Astrocyte of the cerebellum (primary cell): ENCODE measurements at regions not wholly inside any gene's neighbourhood (a gene's known extent, or its start where the extent isn't known, plus 50 kb on each side); places are given as distances from the start of the nearest gene placed in this dataset.

Experiments
- DNase-seq: peaks from one replicate; pipeline ENCODE4 v3.0.0-alpha.2; 2011; ENCODE audit warnings: low read depth
- H3K4me3 ChIP-seq: 2 replicates; pipeline ENCODE4 v1.5.1; 2011; ENCODE audit warnings: mild to moderate bottlenecking, low read depth, low read length, moderate library complexity
- in situ Hi-C: cut with HindIII; loops from 2 replicates; pipeline ENCODE4 v1.10.0; 2017; ENCODE audit warnings: low sequenced_read_pairs
- TF ChIP-seq, protein P1 (sequence below): IDR thresholded peaks from 2 replicates; pipeline ENCODE4 v1.5.1; 2012; ENCODE audit warnings: low read length, low read depth, moderate library complexity, mild to moderate bottlenecking; ENCODE audit errors: missing control alignments

DNA sequence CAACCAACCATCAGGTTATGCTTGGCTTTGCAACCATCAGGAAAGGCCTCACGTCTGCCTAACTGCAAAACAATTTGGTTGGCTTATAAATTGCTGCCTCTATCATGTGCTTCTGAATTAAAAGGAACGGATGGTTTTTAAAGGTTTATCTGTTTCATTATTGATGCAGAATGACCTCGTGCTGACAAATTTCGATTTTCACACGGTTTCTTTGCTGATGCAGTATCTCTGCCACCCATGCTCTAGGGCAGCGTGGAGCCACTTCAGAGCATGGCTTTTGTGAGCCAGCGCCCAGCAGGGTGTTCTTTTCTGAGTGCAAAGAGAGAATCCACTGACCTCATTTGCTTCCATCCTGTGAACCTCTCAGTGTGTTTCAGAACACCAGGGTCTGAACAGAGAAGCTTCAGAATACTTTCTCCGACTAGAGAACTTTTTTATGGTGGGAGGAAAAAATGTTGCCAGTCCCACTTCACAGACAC is 143.1 kb upstream of the L3MBTL4 start:
- H3K4me3 ChIP-seq, result no peak overlapping the region
- DNase-seq, result no peak
- TF ChIP-seq, protein P1, sequence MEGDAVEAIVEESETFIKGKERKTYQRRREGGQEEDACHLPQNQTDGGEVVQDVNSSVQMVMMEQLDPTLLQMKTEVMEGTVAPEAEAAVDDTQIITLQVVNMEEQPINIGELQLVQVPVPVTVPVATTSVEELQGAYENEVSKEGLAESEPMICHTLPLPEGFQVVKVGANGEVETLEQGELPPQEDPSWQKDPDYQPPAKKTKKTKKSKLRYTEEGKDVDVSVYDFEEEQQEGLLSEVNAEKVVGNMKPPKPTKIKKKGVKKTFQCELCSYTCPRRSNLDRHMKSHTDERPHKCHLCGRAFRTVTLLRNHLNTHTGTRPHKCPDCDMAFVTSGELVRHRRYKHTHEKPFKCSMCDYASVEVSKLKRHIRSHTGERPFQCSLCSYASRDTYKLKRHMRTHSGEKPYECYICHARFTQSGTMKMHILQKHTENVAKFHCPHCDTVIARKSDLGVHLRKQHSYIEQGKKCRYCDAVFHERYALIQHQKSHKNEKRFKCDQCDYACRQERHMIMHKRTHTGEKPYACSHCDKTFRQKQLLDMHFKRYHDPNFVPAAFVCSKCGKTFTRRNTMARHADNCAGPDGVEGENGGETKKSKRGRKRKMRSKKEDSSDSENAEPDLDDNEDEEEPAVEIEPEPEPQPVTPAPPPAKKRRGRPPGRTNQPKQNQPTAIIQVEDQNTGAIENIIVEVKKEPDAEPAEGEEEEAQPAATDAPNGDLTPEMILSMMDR, result no peak
- in situ Hi-C loops, result loop anchor here (5.0 kb wide), 2 partner anchors 59 to 324 kb away; no protein-coding TSS in a partner anchor

DNA sequence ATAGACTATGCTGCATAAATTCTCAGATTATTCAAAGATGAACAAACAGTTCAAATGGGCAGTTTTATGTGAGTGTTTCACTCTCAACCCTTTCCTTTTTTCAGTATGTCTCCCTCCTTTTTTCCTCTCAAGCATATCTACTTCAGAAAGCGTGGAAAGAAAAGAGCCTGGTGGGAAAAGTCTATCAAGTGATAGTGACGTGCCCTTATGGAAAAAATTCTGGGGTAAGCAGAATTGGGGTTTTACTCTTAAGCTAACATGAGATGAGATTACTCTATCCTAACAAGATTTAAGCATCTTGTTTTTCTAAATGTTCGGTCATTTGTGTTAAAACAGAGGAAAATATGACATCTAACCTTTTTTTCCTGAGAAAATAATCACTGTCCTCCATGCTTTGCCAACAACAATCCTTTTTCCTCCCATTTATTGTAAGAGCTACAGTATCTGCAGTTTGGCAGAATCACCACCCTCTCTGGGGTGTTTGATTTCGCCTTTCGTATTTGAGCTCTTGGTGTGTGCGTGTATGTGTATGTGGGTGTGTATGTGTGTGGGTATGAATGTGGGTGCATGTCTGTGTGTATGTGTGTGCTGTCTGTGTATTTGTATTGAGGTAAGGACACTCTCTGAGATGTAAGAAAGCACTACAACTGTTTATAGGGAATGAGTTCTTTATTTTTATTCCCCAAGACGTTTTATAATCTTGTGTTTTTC is 143.9 kb upstream of the L3MBTL4 start:
- no peak overlapping the region for H3K4me3 ChIP-seq
- TF ChIP-seq, protein P1, result no peak
- no peak for DNase-seq
- in situ Hi-C loops, result loop anchor here (5.0 kb wide), 2 partner anchors 59 to 324 kb away; no protein-coding TSS in a partner anchor

DNA sequence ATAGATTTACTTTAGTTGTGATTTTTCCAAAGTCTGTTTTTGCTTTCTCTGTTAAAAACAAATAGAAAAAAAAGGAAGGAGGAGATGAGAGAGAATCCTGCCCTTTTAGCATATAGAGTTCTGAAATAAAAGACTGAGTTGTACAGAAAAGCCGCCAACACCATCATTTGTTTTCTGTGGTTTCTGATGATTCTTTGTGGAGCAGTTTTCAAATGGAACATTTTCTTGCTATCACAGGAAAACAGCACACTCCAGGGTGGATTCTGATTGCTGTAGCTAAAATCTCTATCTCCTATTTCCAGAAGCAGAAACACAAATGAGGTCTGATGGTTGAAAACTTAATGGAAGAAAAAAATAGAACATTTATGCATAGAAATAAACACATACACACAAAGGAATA is 144.6 kb upstream of the L3MBTL4 start:
- no peak for DNase-seq
- H3K4me3 ChIP-seq, result no peak overlapping the region
- in situ Hi-C loops, result loop anchor here (5.0 kb wide), 2 partner anchors 58 to 323 kb away; no protein-coding TSS in a partner anchor
- TF ChIP-seq, protein P1, result no peak

DNA sequence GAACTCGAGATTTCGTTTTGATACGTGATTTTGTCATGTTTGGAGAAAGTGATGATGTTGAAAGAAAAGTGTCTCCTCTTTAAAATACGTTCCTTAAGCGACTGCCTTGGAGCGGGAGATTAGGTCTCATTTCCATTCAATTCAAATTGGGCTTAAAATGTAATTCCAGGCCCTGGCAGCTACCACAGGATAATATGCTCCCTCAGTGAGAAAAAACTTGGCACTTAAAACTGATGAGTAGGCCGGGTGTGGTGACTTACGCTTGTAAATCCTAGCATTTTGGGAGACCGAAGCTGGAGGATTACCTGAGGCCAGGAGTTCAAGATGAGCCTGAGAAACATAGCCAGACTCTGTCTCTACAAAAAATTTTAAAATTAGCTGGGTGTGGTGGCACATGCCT is 146.3 kb upstream of the L3MBTL4 start:
- in situ Hi-C loops, result no loop called here

DNA sequence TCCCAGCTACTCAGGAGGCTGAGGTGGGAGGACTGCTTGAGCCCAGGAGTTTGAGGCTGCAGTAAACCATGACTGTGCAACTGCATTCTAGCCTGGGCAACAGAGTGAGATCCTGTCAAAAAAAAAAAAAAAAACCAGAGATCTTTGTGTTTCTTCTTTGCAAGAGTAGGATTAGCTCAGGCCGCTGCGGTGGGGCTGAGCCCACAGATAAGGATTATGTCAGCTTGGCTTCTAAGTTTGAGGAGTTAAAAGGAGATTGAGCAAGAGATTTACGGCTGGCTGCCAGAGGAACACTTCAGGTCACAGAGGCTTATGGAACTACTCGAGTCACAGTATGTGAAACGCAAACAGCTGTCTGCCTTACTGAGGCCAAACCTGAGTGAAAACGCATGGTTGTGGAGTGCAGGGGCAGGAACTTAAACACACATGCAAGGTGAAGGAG is 146.7 kb upstream of the L3MBTL4 start:
- no peak for DNase-seq
- TF ChIP-seq, protein P1, result no peak
- in situ Hi-C loops, result no loop called here
- no peak overlapping the region for H3K4me3 ChIP-seq

More for the DNA sequence above, 146.3 kb upstream of the L3MBTL4 start:
- no peak for DNase-seq
- TF ChIP-seq, protein P1, result no peak
- no peak overlapping the region for H3K4me3 ChIP-seq

DNA sequence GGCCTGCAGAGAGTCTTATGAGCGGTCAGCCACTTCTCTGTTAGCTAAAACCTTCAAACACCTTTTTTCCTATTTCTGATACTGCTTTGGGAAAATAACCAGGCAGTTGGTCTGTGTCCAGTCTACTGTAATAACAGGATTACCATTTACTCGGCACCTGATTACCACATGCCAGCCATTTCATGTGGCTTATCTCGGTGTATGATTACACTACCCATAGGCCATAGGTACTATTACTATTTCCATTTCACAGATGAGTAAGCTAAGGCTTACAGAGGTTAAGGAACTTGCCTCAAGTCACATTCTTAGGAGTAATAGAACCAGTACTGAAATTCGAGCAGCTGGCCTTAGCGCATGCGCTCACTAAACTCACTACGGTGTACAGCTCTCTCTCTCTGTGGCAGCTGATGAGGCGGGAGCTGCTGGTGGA is 147.2 kb upstream of the L3MBTL4 start:
- in situ Hi-C loops, result no loop called here
- TF ChIP-seq, protein P1, result no peak
- DNase-seq, result no peak
- no peak overlapping the region for H3K4me3 ChIP-seq
